ENCODE measurements at regions not wholly inside any gene's neighbourhood (a gene's known extent, or its start where the extent isn't known, plus 50 kb on each side); places are given as distances from the start of the nearest gene placed in this dataset.
"Not testable (repeated sequence)": the region's sequence is repeated elsewhere in the genome, so short reads cannot be mapped to it uniquely, and the experiment has no call there.

DNA sequence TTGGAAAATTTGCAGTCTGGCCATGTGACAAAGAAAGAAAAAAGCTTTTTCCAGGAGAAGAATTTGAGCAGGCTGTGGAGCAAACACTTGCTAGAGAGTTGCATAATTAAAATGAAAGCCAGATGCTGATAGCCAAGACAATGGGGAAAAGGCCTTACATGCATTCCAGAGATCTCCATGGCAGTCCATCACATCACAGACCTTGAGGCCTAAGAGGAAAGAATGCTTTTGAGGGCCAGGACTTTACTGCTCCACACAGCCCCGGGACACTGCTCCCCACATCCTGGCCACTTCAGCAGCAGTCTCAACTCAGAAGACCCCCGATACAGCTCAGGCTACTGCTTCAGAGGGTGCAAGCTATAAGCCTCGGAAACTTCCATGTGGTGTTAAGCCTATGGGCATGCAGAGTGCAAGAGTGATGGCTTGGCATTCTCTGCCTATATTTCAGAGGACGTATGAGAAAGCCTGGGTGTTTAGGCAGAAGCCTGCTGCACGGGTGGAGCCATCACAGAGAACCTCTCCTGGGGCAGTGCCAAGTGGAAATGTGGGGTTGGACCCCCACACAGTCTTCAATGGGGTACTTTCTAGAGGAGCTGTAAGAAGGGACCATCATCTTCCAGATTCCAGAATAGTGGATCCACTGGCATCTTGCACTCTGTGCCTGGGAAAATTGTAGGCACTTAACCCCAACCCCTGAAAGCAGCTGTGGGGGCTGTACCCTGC, 230.7 kb downstream of the POTEG start:
- CTCF ChIA-PET; H3K4me3 Mint-ChIP-seq; POLR2A ChIA-PET; DNase-seq; H3K9me3 ChIP-seq; H3K4me1 ChIP-seq (ENCODE audit: control insufficient read depth in 1 of 2, extremely low read depth in 1 of 2, insufficient read depth in 2 of 2, low read length in 2 of 2); H3K9me3 Mint-ChIP-seq; H3K27ac ChIP-seq (ENCODE audit: low read length); H3K36me3 Mint-ChIP-seq; ATAC-seq (replicated peaks in 1 of 4); H3K36me3 ChIP-seq (ENCODE audit: control insufficient read depth in 2 of 2, extremely low read depth in 1 of 2, insufficient read depth in 1 of 2, low read length in 1 of 2); H3K27me3 Mint-ChIP-seq; H3K4me1 Mint-ChIP-seq; H3K4me3 ChIP-seq (ENCODE audit: control insufficient read depth in 1 of 2, extremely low read depth in 1 of 2, low read length in 1 of 2); H3K27ac Mint-ChIP-seq; H3K27me3 ChIP-seq (replicated peaks in 1 of 2; ENCODE audit: control insufficient read depth in 2 of 2, extremely low read depth in 1 of 2, insufficient read depth in 2 of 2, low read length in 1 of 2): not testable (repeated sequence)
- WGBS (ENCODE audit: insufficient coverage), result no CpG with 5 or more reads among the region's 5 CpGs

DNA sequence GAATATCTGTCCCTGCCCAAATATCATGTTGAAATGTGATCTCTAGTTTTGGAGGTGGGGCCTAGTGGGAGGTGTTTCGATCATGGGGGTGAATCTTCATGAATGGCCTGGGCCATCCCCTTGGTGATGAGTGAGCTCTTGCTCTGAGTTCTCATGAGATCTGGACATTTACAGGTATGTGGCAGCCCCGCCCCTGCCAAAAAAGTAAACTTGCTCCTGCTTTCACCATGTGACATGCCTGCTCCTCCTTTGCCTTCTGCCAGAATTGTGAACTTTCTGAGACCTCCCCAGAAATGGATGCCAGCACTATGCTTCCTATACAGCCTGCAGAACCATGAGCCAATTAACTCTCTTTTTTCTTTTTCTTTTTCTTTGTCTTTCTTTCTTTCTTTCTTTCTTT, 229.3 kb downstream of the POTEG start:
- H3K4me3 Mint-ChIP-seq; POLR2A ChIA-PET; H3K36me3 ChIP-seq (ENCODE audit: control insufficient read depth in 2 of 2, extremely low read depth in 1 of 2, insufficient read depth in 1 of 2, low read length in 1 of 2); H3K27me3 ChIP-seq (replicated peaks in 1 of 2; ENCODE audit: control insufficient read depth in 2 of 2, extremely low read depth in 1 of 2, insufficient read depth in 2 of 2, low read length in 1 of 2); CTCF ChIA-PET; H3K4me1 Mint-ChIP-seq; H3K4me3 ChIP-seq (ENCODE audit: control insufficient read depth in 1 of 2, extremely low read depth in 1 of 2, low read length in 1 of 2); ATAC-seq (replicated peaks in 1 of 4); H3K4me1 ChIP-seq (ENCODE audit: control insufficient read depth in 1 of 2, extremely low read depth in 1 of 2, insufficient read depth in 2 of 2, low read length in 2 of 2); H3K9me3 ChIP-seq; H3K36me3 Mint-ChIP-seq; DNase-seq; H3K27me3 Mint-ChIP-seq; H3K27ac Mint-ChIP-seq; H3K27ac ChIP-seq (ENCODE audit: low read length); H3K9me3 Mint-ChIP-seq: not testable (repeated sequence)
- WGBS (ENCODE audit: insufficient coverage), result 36% methylated on average over 1 of the region's 2 CpGs

DNA sequence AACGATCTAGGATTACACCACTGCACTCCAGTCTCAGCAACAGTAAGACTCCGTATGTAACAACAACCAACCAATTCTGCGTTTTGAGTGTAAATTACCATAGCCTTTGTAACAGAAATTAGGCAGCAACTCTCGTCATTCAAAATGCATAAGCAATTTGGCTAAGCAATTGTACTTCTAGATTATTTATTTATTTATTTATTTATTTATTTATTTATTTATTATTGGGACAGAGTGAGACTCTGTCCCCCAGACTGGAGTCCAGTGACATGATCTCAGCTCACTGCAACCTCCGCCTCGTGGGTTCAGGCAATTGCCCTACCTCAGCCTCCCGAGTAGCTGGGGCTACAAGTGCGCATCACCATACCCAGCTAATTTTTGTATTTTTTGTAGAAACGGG, 217.7 kb downstream of the POTEG start:
- H3K27ac Mint-ChIP-seq; CTCF ChIA-PET; POLR2A ChIA-PET; H3K36me3 Mint-ChIP-seq; DNase-seq; H3K9me3 ChIP-seq; H3K27me3 Mint-ChIP-seq; H3K4me3 Mint-ChIP-seq; H3K27me3 ChIP-seq (replicated peaks in 1 of 2; ENCODE audit: control insufficient read depth in 2 of 2, extremely low read depth in 1 of 2, insufficient read depth in 2 of 2, low read length in 1 of 2); H3K4me1 Mint-ChIP-seq; H3K36me3 ChIP-seq (ENCODE audit: control insufficient read depth in 2 of 2, extremely low read depth in 1 of 2, insufficient read depth in 1 of 2, low read length in 1 of 2); H3K9me3 Mint-ChIP-seq; ATAC-seq (replicated peaks in 1 of 4); H3K27ac ChIP-seq (ENCODE audit: low read length); H3K4me1 ChIP-seq (ENCODE audit: control insufficient read depth in 1 of 2, extremely low read depth in 1 of 2, insufficient read depth in 2 of 2, low read length in 2 of 2); H3K4me3 ChIP-seq (ENCODE audit: control insufficient read depth in 1 of 2, extremely low read depth in 1 of 2, low read length in 1 of 2): not testable (repeated sequence)
- no CpG with 5 or more reads among the region's 9 CpGs for WGBS (ENCODE audit: insufficient coverage)

DNA sequence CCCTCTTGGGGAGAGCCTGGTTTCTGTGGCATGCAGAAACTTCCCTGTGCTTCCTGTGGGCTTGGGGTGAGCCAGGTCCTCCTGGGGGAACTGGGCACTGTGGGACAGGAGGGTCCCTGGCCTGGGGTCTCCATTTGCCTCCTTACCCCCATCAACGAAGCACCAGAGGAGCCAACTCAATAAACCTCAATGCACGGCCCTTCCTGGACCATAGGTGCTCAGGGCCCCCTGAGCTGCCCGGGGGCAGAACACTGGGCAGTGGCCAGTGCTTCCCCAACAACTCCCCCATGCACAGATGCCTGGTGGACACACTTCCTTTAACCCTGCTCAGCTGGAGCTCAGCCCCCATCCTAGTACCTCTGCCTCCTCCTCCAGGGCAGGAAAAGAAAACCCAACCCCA, 214.7 kb downstream of the POTEG start:
- H3K27ac Mint-ChIP-seq; H3K9me3 ChIP-seq; H3K9me3 Mint-ChIP-seq; H3K4me3 Mint-ChIP-seq; DNase-seq; H3K27me3 ChIP-seq (replicated peaks in 1 of 2; ENCODE audit: control insufficient read depth in 2 of 2, extremely low read depth in 1 of 2, insufficient read depth in 2 of 2, low read length in 1 of 2); H3K27me3 Mint-ChIP-seq; H3K4me3 ChIP-seq (ENCODE audit: control insufficient read depth in 1 of 2, extremely low read depth in 1 of 2, low read length in 1 of 2); H3K27ac ChIP-seq (ENCODE audit: low read length); ATAC-seq (replicated peaks in 1 of 4); H3K4me1 ChIP-seq (ENCODE audit: control insufficient read depth in 1 of 2, extremely low read depth in 1 of 2, insufficient read depth in 2 of 2, low read length in 2 of 2); H3K36me3 ChIP-seq (ENCODE audit: control insufficient read depth in 2 of 2, extremely low read depth in 1 of 2, insufficient read depth in 1 of 2, low read length in 1 of 2); CTCF ChIA-PET; H3K4me1 Mint-ChIP-seq; POLR2A ChIA-PET; H3K36me3 Mint-ChIP-seq: not testable (repeated sequence)
- WGBS (ENCODE audit: insufficient coverage), result no CpG with 5 or more reads among the region's 3 CpGs

DNA sequence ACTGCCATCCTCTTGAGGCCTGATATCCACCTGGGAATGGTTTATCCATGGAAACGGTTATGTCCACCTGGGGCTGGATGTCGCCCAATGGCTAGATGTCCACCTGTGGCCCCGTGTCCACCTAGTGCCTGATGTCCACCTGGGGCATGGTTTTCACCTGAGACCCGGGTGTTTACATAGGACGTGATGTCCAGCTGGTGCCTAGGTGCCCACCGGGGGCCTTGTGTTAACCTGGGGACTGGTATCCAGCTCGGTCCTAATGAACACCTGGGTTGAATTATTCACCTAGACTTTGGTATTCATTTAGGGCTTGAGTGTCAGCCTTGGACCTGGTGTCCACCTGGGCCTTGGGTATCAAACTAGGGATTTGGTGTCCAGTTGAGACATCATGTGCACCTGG, 202.7 kb downstream of the POTEG start:
- H3K27ac Mint-ChIP-seq; H3K36me3 ChIP-seq (ENCODE audit: control insufficient read depth in 2 of 2, extremely low read depth in 1 of 2, insufficient read depth in 1 of 2, low read length in 1 of 2); H3K27me3 Mint-ChIP-seq; H3K4me1 Mint-ChIP-seq; H3K4me3 ChIP-seq (ENCODE audit: control insufficient read depth in 1 of 2, extremely low read depth in 1 of 2, low read length in 1 of 2); DNase-seq; H3K9me3 ChIP-seq; H3K36me3 Mint-ChIP-seq; POLR2A ChIA-PET; H3K9me3 Mint-ChIP-seq; CTCF ChIA-PET; H3K4me1 ChIP-seq (ENCODE audit: control insufficient read depth in 1 of 2, extremely low read depth in 1 of 2, insufficient read depth in 2 of 2, low read length in 2 of 2); H3K27me3 ChIP-seq (replicated peaks in 1 of 2; ENCODE audit: control insufficient read depth in 2 of 2, extremely low read depth in 1 of 2, insufficient read depth in 2 of 2, low read length in 1 of 2); ATAC-seq (replicated peaks in 1 of 4); H3K4me3 Mint-ChIP-seq; H3K27ac ChIP-seq (ENCODE audit: low read length): not testable (repeated sequence)
- WGBS (ENCODE audit: insufficient coverage), result 93% methylated on average over 4 of the region's 7 CpGs

DNA sequence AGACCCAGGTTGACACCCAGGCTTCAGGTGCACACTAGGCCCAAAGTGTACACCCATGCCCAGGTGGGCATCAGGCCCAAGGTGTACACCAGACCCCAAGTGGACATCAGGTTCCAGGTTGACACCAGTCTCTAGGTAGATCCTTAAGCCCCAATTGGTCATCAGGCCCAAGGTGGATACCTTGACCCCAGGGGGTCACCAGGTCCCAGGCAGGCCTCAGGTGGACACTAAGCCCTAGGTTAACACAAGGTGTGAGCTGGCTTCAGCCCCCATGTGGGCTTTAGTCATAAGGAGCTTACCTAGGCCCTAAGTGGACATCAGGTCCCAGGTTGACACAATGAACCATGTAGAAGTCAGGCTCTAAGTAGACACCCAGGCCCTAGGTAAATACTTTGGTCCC, 200.1 kb downstream of the POTEG start:
- H3K27ac Mint-ChIP-seq; POLR2A ChIA-PET; H3K27me3 ChIP-seq (replicated peaks in 1 of 2; ENCODE audit: control insufficient read depth in 2 of 2, extremely low read depth in 1 of 2, insufficient read depth in 2 of 2, low read length in 1 of 2): not testable (repeated sequence)

DNA sequence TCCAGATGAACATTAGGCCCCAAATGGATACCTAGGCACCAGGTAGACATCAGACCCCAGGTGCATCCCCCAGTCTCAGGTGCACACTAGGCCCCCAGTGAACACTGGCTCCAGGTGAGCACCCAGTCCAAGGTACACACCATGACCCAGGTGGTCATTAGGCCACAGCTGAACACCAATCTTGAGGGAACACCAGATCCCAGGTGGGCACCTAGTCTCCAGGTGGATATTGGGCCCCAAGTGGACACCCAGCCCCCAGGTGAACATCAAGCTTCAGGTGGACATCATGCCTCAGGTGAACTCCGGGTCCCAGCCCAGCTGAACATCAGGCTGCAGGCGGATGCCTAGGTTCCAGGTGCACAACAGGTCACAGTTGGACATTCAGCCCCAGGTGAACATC, 196.5 kb downstream of the POTEG start:
- H3K27ac ChIP-seq (ENCODE audit: low read length); H3K4me1 Mint-ChIP-seq; DNase-seq; H3K27ac Mint-ChIP-seq; POLR2A ChIA-PET; H3K27me3 ChIP-seq (replicated peaks in 1 of 2; ENCODE audit: control insufficient read depth in 2 of 2, extremely low read depth in 1 of 2, insufficient read depth in 2 of 2, low read length in 1 of 2); H3K4me3 Mint-ChIP-seq; H3K4me3 ChIP-seq (ENCODE audit: control insufficient read depth in 1 of 2, extremely low read depth in 1 of 2, low read length in 1 of 2); H3K36me3 Mint-ChIP-seq; H3K4me1 ChIP-seq (ENCODE audit: control insufficient read depth in 1 of 2, extremely low read depth in 1 of 2, insufficient read depth in 2 of 2, low read length in 2 of 2); CTCF ChIA-PET; H3K9me3 Mint-ChIP-seq; H3K27me3 Mint-ChIP-seq; H3K36me3 ChIP-seq (ENCODE audit: control insufficient read depth in 2 of 2, extremely low read depth in 1 of 2, insufficient read depth in 1 of 2, low read length in 1 of 2); H3K9me3 ChIP-seq; ATAC-seq (replicated peaks in 1 of 4): not testable (repeated sequence)
- no CpG with 5 or more reads among the region's 2 CpGs for WGBS (ENCODE audit: insufficient coverage)

More for the DNA sequence above, 200.1 kb downstream of the POTEG start:
- H3K36me3 Mint-ChIP-seq; H3K4me3 Mint-ChIP-seq; H3K4me1 ChIP-seq (ENCODE audit: control insufficient read depth in 1 of 2, extremely low read depth in 1 of 2, insufficient read depth in 2 of 2, low read length in 2 of 2); H3K4me1 Mint-ChIP-seq; H3K9me3 Mint-ChIP-seq; H3K36me3 ChIP-seq (ENCODE audit: control insufficient read depth in 2 of 2, extremely low read depth in 1 of 2, insufficient read depth in 1 of 2, low read length in 1 of 2); H3K27me3 Mint-ChIP-seq; ATAC-seq (replicated peaks in 1 of 4); H3K4me3 ChIP-seq (ENCODE audit: control insufficient read depth in 1 of 2, extremely low read depth in 1 of 2, low read length in 1 of 2); H3K27ac ChIP-seq (ENCODE audit: low read length); DNase-seq; H3K9me3 ChIP-seq; CTCF ChIA-PET: not testable (repeated sequence)

All from T-cell (primary cell).